NCI-H1436 treated with DMSO at 0.1 percent for 48 hours (cell line): ENCODE measurements at regions not wholly inside any gene's neighbourhood (a gene's known extent, or its start where the extent isn't known, plus 50 kb on each side); places are given as distances from the start of the nearest gene placed in this dataset.
"Not testable (repeated sequence)": the region's sequence is repeated elsewhere in the genome, so short reads cannot be mapped to it uniquely, and the experiment has no call there.

Experiments used
- DNase-seq: peaks from one replicate; lab custom pipeline; 2025; lab: John Stamatoyannopoulos, UW

DNA sequence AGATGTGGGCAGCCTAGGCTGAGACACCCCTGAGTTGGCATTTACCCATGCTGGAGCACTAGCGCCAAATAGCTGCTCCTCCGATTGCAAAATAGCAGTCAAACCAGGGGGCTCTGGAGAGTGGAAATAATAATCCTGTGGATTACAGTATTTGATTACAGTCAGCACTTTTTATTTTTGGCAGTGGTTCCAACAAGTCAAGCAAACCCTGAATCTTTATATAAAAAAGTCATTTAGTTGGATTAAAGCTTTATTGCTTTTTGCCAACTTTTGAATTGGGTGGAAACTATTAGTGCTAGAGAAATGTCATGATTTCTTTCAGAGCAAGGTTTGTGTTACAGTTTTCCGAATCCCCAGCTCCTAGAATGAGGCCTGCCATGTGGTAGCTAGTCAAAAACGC is 99.3 kb upstream of the FAM20A start:
- DNase-seq, result no peak

DNA sequence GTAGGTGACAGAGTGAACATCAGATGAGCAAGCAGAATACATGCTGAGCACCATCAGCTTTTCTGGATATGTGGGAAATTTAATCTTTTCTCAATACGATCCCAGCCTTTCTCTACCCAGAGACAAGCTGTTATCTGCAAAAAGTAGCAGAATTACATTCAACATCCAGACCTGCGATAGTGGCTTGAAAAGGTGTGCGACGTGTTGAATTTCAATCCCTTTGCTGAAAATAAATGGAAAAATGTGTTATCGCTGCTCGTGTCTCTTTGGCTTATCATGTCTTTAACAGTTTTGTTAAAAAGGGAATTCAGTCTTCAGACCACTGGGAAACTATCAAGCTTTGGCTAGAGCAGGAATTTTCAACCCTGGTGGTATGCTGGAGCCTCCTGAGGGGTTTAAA is 98.8 kb upstream of the FAM20A start:
- no peak for DNase-seq

DNA sequence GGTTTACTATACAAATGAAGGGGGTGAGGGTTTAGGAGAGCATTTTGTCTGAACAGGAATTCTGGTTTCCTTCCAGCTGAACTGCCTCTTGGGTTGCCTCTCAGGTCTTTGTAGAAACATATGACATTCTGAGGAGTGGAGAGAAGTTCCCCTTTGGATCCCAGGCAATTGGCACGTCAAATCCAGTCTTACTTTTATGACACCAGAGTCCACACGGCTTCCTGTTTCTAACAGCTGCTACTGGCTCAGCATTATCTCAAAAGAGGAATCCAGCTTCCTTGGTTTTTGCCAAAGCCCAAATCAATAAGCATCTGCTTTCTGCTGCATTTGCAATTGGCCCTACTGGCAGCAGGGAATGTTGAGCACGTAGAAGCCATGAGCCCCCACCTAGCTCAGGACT is 97.6 kb upstream of the FAM20A start:
- DNase-seq, result no peak

DNA sequence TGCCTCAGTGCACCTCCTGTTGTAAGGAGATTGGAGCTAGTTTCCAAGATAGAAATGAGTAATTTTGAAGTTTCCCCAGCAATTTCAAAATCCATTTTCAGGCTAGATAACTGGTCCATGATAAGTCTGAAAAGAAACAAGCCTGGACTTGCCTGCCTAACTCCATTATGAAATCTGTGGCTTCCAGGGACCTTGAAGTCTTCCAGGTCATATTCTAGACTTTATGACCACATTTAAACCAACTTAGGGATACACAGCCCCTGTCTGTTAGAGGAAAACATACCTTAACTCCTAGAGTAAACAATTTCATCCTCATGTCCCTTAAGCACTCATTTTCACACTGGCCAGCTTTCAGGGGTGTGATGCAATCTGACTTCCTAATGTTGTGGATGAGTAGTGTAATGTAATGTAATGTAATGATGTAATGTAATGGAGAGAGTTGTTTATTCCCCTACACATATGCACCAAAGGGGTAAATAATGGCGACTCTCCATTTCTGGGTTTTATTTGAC is 96.7 kb upstream of the FAM20A start:
- DNase-seq, result no peak

DNA sequence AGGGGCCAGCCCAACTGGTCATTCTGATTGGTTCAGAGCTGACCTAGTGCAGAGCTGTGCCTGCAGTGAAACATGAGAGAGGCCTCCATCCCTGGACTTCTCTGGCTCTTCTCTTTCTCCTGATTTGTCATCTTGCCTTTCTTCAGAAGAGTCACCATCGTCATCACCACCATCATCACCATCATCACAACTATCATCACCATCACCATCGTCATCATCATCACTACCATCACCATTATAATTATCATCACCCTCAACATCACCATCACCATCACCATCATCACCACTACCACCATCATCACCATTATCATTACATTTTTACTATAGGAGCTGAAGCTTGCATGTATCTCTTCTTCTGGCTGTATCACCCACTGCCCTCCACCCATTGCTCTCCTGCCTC is 94.5 kb upstream of the FAM20A start:
- DNase-seq, result no peak

DNA sequence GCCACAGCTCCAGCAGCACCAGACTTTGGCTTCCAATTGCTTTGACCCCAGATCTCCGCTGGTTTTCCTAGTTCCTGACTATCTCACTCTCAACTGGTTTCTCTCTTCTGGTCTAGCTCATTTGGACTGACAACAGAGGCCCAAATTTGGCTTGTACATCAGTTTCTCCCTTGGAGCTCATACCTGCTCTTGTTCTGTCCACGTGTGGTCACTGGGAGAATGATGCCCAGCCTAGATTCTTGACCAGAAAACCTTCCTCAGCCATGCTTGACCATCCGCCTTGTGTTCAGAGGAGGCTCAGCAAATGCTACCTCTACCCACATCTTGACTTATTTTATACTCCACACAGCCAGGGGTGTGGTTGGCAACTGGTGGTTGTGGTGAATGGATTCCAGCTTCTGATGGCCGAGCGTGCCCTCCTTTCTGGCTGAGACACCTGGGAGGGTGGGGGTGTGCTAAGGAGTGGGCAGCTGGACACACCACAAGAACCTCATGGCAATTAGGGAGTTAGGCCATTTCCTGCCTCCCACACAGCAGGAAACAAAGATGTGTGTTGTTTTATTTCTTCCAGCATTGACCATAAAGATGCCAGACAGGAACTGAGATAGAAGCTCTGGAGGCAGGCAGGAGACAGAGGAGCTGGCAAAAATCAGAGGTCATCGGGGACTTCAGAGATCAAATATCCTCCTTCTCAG is 93.8 kb upstream of the FAM20A start:
- no peak for DNase-seq

DNA sequence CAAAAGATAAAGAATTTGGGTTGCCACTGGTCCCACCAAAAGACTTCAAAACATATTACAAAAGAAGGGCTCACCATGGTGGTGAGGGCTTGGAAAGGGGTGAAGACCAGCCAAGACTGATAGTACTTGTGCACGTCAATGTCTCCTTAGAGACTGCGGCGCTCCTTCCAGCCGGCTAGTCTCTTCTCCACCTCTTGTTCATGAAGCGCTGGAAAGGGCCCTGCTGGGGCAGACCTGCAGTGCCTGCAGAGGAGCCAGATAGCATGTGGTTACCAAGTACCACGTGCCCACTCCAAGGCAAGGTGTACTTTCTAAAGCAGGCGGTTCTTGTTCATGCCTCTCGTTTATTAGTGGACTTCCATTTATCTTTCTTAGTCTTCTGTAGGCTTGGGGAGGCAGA is 92.7 kb upstream of the FAM20A start:
- DNase-seq, result no peak

DNA sequence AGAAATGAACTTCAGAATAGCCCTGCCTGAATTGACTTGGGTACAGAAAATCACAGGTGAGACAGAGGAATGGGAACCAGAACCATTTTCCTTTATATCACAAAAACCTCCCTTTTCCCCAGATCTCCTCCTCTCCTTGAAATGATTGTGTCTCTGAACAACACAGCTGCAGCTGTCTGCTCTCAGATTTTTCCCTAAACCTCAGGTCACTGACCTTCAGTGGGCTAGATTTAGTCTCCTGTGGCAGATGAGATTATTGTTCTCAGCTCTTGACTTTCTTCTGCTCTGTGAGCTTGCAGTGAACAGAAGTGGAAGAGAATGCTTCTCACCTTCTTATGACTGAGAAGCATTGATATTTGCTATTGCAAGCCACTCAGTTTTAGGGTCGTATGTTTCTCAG is 92.3 kb upstream of the FAM20A start:
- DNase-seq, result no peak

DNA sequence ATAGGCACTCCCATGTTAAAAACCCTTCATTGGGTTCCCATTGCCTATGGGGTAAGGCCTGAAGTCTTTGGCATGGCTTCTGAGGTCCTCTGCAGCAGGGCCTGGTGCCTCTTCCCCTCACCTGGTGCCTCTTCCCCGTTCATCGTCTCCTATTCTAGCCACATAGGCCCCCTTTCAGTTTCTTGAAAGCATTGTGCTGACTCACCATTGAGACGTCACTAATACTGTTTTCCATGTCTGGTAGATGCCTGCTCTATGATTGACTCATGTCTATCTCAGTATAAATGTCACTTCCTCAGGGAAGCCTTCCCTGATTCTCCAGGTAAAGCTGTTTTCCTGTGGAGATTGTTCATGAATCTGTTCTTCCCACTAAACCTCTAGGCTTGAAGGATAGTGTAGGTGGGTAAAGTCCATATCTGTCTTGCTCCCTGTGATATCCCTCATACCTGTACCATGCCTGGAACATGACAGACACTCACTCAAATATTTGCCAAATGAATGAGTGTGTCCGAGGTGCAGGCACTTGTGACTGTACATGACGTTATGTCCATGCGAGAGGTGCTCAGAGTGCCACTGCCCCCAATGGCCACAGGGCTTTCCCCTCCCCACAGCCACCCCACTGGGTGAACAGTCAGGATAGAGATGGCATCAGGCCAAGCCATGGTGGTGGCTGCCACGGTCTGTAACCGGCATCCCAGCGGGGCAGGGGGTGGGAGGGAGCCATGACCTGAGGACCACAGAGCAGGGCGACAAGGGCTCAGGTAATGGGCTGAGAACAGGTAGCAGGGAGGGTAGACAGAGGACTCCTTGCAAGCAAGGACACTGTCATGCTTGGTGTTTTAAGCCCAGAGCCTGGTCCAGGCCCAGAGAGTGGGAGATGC is 85.2 kb upstream of the FAM20A start:
- DNase-seq, result no peak

DNA sequence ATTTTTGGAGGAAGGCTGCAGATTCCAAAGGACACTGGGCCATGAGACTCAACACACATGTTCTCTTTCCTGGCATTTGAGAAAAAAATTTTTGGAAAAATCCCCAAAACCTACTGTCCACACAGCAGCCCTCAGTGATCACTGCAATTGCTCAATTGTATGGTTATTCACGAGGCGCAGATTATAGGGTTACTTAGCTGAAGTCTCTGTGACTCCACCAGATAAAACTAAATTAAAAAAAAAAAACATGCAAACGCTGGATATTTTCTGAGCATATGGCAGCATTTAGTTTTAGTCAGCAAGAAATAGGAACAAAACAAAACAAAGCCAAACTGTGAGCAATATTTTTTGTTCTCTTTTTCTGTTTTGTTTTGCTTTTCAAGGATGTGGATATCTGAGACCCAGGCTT is 83.8 kb upstream of the FAM20A start:
- DNase-seq, result no peak

DNA sequence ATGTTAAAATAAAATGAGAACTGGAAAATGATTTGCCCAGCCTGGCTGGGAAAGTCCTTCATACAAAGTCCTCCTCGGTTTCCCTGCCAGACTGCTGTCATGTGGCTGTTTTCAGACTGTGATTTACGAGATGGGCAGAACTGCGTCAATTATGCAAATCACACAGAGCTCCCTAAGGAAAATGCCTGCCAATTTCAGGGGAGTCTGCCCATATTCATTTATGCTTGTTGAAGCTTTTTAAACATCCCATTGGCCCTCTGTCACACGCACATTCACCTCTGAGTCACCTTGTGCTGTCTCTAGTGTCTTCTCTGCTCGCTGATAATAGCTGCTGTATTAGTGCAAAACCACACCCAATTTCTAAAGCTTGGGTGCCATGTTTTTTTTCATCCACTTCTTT is 81.7 kb upstream of the FAM20A start:
- DNase-seq, result peak; percentile 94

DNA sequence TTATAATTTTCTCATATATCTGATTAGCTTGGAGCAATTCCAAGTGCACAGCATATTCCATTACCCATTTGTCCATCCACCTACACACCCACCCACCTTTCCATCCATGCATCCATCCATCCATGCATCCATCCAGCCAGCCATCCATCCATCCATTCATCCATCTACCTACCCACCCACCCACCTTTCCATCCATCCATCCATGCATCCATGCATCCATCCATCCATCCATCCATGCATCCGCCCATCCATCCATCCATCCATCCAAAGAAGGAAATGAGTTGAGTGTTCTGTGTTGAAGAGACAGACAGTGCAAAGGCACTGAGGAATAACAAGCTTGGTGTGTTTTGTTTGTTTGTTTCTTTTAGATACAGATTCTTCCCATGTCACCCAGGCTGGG is 78.7 kb upstream of the FAM20A start:
- DNase-seq, result no peak

DNA sequence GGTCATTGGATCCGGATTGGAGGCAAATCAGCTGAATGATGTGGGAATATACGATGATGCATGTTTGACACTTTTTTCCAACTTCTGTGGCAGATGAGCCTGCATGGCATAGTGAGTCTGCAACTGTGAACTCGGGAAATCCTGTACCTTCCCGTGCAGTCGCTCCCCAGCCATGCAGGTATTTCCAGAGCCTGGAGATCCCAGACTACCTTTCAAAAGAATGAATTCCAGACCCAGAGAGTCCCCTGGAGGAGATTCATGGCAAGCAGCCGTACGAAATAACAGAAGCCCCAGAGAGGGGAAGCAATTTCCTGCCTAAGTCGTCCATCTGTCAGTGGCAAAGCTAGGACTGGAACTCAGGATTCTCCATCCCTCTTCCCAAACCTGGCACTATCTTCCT is 75.7 kb upstream of the FAM20A start:
- DNase-seq, result no peak

DNA sequence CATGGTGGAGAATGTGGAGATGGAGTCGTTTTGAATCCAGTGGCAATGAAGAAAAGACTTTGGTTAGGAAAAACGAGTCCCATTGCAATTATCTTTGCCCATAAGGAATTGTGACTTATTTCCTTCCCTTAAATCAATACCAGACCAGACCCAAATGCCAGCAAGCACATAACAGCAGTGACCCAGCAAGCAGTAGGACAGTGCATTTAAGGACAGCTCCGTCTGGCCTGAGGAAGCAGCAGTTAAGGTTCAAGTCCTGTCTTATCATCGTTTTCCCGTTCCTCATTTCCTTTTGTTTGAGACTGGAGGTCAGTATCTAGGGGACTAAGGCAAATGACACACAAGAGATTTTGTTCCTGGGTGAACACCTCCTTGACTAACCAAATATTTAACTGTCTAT is 74.6 kb upstream of the FAM20A start:
- DNase-seq, result no peak

DNA sequence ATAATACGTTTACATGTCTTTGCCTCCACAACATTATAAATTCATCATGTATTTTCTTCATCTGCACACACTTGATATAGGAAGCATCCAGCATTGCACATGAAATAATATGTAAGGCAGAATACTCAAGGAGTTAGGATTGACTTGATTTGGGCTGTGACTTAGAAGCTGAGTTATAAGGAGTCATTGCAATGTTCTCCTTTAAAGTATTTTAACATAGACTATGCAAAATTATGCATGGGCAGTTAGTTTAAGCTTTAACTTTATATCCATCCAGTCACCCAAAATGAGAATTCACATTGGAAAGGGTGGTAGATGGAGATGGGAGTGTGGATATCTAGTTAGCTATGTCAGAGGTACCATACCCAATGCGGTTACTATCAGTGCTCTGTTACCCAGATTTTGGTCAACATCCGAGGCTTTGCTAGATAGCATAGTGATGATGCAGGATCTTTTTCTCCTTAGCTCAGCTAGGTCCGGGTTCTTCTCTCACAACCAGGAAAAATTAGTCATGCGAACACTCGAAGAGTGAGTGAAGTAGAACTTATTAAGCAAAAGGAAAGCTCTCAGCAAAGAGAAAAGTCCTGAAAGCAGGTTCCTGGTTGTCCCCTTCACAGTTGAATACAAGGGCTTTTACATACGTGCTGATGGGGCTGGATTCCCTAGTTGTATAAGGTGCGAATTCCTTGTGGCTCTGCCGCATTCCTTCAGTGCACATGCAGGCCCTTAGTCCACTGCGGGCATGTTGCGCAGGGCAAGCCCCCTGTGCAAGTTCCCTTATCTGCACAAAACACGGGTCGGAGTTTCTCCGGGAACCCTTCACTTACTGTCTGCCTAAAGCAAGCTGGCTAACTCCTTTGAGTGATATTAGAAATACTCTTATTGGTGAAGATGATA is 73.1 kb upstream of the FAM20A start:
- no peak for DNase-seq

DNA sequence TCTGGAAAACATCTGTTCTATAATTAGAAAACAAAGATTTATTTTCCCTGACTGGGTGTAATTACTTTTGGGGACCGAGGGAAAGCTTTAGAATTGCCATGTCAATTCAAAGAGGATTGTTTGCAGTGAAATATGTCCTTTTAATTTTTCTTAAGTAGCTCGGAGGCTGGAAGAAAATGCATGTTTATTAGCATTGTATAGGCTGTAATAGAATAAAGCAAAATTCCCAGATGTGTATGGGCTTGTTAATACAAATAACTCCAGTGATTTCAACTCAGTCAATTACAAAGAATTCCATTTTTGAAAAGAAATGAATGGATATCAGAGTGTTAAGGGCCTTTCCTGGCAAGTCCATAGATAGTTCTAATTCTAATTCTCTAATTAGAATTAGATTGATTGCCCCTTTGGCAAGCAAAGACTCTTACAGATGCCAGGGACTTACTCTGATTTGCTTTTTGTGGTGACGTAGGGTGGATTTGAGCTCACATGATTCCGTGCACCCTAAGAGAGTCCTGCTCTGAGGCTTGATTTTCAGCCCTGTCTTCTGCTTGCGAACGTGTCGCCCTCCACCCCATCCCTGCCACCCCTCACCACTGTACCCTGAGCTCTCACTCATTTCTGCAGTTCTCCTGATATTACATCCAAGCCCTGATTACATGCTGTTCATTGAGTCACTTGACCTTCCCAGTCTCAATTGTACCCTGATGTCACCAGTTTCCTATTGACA is 70.0 kb upstream of the FAM20A start:
- no peak for DNase-seq

DNA sequence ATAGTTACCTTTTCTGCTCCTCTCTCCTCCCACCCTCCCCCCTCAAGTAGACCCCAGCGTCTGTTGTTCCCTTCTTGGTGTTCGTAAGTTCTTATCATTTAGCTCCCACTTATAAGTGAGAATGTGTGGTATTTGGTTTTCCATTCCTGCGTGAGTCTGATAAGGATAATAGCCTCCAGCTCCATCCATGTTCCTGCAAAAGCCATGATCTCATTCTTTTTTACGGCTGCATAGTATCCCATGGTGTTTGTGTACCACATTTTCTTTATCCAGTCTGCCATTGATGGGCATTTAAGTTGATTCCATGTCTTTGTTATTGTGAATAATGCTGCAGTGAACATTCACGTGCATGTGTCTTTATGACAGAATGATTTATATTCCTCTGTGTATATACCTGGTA is 65.3 kb upstream of the FAM20A start:
- DNase-seq, result not testable (repeated sequence)

DNA sequence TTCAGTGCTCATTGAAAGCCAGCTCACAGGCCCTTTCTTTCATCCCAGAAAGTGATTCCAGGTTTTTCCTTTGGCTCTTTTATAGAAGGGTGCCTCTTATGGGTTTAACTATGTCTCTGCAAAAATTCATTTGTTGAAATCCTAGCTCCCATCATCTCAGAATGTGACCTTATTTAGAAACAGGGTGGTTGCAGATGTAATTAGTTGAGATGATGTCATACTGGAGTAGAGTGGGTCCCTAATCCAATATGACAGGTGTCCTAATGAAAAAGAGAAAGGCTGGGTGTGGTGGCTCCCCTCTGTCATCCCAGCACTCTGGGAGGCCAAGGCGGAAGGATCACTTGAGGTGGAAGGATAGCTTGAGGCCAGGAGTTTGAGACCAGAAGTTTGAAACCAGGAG is 64.2 kb upstream of the FAM20A start:
- DNase-seq, result no peak

DNA sequence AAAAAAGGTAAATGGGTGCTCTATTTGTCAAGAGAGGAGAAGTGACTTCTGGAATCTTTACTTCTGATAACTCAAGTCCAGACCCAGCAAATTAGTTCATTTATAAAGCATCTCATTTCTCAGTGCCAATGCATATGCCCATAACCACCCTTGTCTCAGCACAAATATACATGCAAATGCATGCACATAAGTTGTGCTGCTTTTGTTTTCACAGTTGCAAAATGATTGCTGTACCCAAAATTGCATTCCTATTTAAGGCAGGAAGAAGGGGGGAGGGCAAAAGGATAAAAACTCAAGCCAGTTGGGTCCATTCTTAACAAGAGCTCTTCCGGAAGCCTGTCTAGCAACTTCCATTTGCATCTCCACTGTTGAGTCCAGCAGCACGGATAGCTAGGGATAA is 61.3 kb upstream of the FAM20A start:
- no peak for DNase-seq

DNA sequence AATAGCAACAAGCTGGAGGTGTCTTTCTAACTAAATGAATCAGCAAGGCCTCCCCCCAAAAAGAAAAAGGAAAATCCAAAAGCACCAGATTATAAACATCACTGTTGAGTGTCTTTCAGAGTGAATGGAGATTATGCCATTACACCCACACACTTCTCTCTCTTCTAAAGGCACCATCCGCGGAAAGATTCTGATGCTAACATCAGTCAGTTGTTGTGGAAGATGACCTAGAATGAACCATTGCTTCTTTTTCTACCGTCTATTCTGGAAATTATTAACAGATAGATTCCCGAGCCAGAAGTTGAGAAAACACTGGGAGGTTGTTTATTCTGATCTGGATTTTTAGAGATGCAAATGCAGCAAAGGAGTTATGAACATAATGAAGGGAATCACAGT is 60.9 kb upstream of the FAM20A start:
- DNase-seq, result no peak

DNA sequence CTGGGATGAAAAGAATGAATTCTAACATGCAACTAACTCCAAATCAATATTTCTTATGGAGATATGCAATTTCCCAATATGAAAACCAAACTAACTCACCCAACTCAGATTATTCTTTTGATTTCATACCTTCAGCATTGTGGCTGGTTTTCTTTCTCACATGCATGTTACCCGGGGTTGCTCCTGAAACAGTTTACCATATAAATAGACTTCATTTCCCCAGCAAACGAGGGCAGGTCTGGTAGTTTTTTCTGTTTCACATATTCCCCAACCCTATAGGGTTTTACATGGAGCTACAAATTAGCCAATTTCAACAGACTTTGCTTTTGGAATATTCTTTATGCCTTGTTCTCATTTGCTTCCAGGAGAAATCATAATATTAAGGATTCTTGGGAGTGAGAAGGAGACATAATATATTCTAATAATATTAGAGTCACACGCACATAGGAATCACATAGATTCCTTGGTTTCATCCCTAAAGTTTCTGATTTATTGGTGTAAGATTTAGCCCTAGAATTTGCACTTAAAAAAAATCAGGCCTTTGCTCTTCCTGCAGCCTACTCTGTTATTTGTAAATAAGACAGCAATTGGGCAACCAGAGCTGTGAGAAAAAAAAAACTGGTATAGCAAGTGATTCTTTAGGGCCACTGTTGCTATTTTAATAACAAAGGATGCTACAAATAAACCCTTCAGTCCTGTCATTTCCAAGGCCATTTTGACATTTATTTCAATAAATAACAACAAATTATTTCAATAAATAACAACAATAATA is 60.3 kb upstream of the FAM20A start:
- no peak for DNase-seq
